PC-9 (cell line): ENCODE measurements at regions not wholly inside any gene's neighbourhood (a gene's known extent, or its start where the extent isn't known, plus 50 kb on each side); places are given as distances from the start of the nearest gene placed in this dataset.

Experiments used
- EZH2 ChIP-seq: fragments of 200-600 bp; sonication (generic); IDR thresholded peaks from 2 replicates; pipeline ENCODE4 v1.8.0; 2017; ENCODE audit warnings: antibody characterized with exemption, low read depth
- TF ChIP-seq, protein P1 (sequence below): fragments of 200-600 bp; sonication (generic); conservative IDR thresholded peaks from 2 replicates; pipeline ENCODE4 v1.6.1; 2017; ENCODE audit warnings: mixed run types, antibody characterized with exemption, mild to moderate bottlenecking, moderate library complexity

GRCh38 chr9:18324928-18325745 lies 148.8 kb upstream of the ADAMTSL1 start:
- TF ChIP-seq, protein P1, sequence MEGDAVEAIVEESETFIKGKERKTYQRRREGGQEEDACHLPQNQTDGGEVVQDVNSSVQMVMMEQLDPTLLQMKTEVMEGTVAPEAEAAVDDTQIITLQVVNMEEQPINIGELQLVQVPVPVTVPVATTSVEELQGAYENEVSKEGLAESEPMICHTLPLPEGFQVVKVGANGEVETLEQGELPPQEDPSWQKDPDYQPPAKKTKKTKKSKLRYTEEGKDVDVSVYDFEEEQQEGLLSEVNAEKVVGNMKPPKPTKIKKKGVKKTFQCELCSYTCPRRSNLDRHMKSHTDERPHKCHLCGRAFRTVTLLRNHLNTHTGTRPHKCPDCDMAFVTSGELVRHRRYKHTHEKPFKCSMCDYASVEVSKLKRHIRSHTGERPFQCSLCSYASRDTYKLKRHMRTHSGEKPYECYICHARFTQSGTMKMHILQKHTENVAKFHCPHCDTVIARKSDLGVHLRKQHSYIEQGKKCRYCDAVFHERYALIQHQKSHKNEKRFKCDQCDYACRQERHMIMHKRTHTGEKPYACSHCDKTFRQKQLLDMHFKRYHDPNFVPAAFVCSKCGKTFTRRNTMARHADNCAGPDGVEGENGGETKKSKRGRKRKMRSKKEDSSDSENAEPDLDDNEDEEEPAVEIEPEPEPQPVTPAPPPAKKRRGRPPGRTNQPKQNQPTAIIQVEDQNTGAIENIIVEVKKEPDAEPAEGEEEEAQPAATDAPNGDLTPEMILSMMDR: no peak
- TF ChIP-seq EZH2: no peak
